ENCODE measurements at regions not wholly inside any gene's neighbourhood (a gene's known extent, or its start where the extent isn't known, plus 50 kb on each side); places are given as distances from the start of the nearest gene placed in this dataset.

DNA sequence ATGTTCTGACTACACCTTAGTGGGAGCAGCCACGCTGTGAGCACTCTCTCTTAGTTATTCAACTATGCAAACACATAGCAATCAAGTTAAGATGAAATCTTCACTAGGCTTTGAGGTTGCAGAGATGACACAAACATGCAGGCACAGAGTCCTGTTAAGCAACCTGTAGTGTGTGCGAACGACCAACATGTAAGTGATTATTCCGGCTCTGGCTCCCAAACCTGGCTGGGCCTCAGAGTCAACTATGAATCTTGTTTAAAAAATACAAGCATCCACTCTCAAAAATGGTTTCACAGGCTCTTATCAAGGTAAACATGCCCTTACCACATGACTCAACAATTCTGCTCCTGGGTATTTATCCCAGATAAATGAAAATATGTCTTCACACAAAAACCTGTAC, 91.4 kb downstream of the IRS2 start:
- no peak for TF ChIP-seq CTCF (IDR thresholded peaks at IDR 0.05)
- TF ChIP-seq POLR2AphosphoS5 (IDR thresholded peaks at IDR 0.05; ENCODE audit: insufficient read depth in 1 of 2, low read depth in 1 of 2), result no peak

Measured in vagina (tissue), 2 donors.